ENCODE measurements at regions not wholly inside any gene's neighbourhood (a gene's known extent, or its start where the extent isn't known, plus 50 kb on each side); places are given as distances from the start of the nearest gene placed in this dataset.
"Not testable (repeated sequence)": the region's sequence is repeated elsewhere in the genome, so short reads cannot be mapped to it uniquely, and the experiment has no call there.

- no peak for DNase-seq (ENCODE audit: low spot score)
These were observed 81.9 kb downstream of the TMEM18 start for GRCh38 chr2:595141-595815.

DNA sequence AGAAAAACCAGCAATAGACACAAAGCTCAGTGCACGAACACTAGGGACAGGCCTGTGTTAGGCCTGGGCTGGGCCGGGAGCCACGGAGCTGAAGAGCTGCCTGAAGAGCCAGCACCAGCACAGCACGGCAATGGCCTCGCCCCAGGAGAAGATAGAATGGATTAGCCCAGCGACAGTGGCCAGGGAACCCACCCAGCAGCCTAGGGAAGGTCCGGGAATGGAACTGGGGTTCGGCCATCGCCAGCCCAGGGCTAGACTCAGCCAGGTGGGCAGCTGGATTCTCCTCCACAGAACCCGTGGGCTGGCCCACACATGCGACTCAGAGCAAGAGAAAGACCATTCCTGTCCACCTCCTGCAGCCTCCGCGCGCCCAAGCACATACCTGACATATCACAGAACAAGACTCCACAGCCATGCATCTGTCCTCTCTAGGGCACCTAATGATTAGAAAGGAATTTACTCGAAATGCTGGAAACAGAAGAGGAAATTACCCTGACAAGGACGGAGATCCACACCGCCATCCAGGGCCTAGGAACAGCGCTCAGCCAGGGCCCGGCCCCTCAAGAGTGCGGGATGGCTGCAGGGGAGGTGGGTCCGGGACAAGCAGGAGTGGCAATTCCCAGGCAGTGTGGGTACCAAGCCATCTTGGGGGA lies 82.8 kb downstream of the TMEM18 start:
- DNase-seq (ENCODE audit: low spot score): no peak

DNA sequence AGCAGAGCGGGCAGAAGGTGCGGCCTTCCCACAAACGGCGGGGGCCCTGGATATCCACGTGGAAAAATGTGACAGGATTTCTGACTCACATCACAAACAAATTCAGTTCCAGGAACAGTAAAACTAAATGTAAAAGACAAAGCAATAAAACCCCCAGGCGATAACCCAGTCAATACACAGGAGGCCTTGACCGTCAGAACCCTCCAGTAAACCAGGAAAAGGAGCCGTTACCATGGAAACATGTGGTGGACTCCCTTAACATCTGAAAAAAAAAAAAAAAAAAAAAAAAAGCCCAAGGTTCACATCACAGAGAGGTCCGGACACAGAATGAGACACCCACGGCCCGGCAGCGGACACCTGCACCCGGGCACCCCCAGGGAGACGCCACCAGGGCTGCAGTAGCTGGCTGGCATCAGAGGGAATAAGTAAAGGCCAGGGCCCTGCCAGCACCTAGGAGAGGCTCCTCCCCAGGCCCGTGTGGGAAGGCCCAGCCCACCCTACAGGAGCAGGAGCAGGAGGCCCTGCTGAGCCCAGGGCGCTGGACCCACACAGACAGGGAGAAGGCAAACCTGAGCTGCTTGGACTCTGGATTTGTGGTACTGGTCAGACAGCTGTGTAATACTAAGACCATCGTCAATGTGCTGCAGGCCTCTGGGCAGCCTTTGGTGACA lies 83.7 kb downstream of the TMEM18 start:
- DNase-seq (ENCODE audit: low spot score): no peak

GRCh38 chr2:592737-593136 lies 84.5 kb downstream of the TMEM18 start:
- no peak for DNase-seq (ENCODE audit: low spot score)

DNA sequence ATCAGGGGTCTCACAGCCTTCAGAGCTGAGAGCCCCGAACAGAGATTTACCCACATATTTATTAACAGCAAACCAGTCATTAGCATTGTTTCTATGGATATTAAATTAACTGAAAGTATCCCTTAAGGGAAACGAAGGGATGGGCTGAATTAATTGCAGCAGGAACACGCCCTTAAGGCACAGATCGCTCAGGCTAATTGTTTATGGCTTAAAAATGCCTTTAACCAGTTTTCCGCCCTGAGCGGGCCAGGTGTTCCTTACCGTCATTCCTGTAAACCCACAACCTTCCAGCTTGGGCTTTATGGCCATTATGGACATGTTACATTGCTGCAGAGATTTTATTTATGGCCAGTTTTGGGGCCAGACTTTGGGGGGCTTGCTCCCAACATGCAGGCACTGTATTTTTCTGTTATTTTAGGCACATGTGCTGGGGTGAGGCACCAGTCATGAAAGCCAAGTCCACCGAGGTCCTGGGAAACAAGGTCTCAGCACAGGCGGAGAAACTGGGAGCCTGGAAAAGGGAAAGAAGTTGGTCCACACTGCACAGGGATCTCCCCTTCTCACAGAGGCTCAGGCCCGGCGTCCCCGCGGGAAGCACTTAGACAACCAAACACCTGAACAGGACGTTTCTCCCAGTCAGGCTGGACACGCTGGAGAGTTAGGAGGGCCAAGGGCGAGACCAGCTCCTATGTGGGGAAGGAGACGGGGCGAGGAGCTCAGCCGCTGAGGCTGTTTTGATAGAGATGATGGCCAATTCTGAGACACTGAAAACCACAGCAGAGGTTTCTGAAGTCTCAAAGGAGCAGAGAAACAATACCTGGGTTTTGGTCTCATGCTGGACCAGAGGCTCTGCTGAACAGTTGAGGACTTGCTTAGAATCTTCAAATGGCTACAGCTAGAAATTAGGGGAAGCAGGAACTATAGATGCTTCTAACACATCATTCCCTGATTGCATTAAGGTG lies 86.7 kb downstream of the TMEM18 start:
- DNase-seq (ENCODE audit: low spot score): no peak

DNA sequence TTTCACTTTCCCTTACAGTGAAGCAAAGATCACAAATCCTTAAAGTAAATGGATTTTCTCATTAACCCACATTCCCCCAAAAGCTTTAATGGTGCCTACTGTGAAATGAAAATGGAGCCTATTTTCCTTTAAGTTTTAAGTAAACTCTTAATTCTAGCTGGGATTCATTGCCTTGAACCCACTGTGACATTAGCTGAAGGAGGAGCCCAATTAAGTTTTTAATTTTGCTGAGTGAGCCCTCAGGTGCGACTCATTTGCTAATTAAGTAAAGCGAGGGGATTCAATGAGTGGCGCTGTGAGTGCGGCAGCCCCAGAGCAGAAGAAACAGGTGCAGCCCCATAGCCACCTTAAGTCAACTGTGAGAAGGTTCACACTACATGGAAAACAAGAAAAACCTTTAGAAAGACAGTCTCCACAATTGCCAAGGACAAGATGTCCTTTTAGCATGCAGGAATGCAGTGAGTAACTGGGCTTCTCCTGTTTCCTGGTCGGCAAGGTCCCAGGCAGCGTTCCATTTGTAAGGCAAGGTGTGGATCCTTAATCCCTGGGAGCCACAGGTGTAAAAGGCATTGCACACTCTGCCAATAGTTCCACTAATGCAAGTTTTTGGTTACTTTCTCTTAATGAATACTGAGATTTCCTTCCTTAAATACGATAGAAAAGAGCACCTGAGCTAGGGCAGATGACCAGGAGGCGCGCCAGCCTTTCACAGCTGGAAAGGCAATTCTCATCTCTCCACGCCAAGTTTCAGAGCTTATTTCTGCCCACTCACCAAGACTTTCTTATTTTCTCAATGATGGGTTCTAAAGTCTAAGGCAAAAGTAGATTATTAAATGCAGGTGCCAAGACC lies 87.7 kb downstream of the TMEM18 start:
- DNase-seq (ENCODE audit: low spot score): no peak

DNA sequence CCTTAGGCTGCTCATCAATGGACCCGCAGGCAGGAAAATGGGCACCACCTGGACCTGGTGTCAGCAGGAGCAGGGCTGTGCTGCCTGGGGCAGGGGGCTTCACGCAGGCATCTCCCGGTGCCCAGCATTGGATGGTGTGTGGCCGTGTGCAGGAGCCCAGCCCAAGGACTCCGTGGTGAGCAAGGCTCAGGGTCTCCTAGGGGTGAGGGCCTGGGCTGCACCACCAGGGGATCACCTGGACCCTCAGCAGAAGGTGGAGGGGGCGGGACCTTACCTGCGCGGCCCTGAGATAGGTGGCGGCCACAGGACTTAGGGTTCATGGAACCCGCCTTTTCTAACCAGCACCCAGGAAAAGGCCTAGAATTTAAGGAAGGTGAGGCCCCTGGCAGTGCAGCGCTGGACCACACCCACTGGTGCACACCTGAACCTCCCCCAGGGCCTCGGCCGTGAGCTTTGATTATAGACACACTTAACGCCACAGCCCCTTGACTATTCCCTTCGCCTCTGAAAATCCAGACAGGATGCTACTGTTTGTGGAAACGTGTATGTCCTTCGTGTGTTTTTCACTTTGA lies 89.0 kb downstream of the TMEM18 start:
- DNase-seq (ENCODE audit: low spot score): no peak

GRCh38 chr2:587087-587960 lies 89.9 kb downstream of the TMEM18 start:
- no peak for DNase-seq (ENCODE audit: low spot score)

DNA sequence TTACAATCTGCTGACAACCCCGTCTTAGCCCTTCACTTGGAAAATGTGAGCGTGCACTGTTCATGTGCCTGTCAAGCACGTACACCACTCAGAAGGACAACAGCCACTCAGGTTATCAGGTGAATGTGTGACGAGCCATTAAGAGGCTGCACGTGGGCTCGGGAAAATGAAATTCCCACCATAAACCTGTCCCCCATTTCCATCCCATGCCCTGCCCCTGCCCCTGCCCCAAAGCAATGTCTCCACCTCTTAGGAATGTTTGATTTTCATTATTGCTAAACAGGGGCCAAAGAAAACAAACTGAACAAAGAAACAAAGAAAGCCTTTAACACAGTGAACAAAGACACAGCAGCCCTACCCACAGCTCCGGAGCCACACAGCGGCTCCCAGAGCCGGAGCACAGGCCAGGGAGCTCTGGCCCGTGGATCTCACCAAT lies 90.5 kb downstream of the TMEM18 start:
- no peak for DNase-seq (ENCODE audit: low spot score)

- DNase-seq (ENCODE audit: low spot score): no peak
These were observed 92.1 kb downstream of the TMEM18 start for GRCh38 chr2:584863-585823.

- no peak for DNase-seq (ENCODE audit: low spot score)
These were observed 93.5 kb downstream of the TMEM18 start for GRCh38 chr2:583666-584065.

GRCh38 chr2:582792-583528 lies 94.2 kb downstream of the TMEM18 start:
- no peak for DNase-seq (ENCODE audit: low spot score)

DNA sequence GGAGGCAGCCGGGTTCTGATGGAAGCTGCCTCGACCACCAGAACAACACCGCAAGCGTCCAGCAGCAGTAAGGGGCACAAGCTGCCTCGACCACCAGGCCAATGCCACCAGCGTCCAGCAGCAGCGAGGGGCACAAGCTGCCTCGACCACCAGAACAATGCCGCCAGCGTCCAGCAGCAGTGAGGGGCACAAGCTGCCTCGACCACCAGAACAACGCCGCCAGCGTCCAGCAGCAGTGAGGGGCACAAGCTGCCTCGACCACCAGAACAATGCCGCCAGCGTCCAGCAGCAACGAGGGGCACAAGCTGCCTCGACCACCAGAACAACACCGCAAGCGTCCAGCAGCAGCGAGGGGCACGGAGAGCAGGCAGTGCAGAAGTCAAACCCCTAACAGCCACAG lies 94.9 kb downstream of the TMEM18 start:
- DNase-seq (ENCODE audit: low spot score): not testable (repeated sequence)

DNA sequence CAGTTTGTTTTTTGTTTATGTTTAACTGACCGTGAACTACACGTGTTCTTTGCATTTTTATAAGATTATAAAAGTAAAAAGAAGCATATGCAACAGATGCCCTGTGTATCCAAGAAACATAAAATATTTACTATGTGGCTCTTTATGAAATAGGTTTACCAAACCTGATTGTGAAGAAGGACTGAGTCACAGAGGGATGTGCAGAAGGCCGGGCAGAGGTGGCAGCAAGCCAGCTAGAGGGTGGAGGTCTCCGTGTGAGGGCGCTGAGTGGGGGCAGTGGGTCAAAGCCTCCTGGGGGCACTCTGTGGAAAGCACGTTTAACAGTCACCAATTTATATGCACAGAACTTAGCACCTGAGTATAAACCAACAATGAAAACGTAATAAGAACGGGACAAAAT lies 97.2 kb downstream of the TMEM18 start:
- DNase-seq (ENCODE audit: low spot score): no peak

- DNase-seq (ENCODE audit: low spot score): no peak
These were observed 97.8 kb downstream of the TMEM18 start for GRCh38 chr2:579351-579886.

- DNase-seq (ENCODE audit: low spot score): no peak
These were observed 100.9 kb downstream of the TMEM18 start for GRCh38 chr2:576292-576691.

GRCh38 chr2:575727-576236 lies 101.4 kb downstream of the TMEM18 start:
- no peak for DNase-seq (ENCODE audit: low spot score)
